OCI-LY7 (cell line): ENCODE measurements at regions not wholly inside any gene's neighbourhood (a gene's known extent, or its start where the extent isn't known, plus 50 kb on each side); places are given as distances from the start of the nearest gene placed in this dataset.

ENCODE experiments used
- BruUV-seq: library from RNA; stranded (reverse); fragments of 400-500 nt; replicated peaks from 2 replicates; lab custom pipeline; 2021; lab: Mats Ljungman, UMichigan
- CTCF ChIA-PET: fragments of 300-600 bp; sonication (Branson Sonifier 250); formaldehyde crosslinking; loops from one replicate; lab custom pipeline; 2022; ENCODE audit warnings: antibody characterized with exemption; ENCODE audit not compliant: unreplicated experiment; lab: Charles Lee
- POLR2A ChIA-PET: fragments of 300-600 bp; sonication (Branson Sonifier 250); formaldehyde crosslinking; loops from one replicate; lab custom pipeline; 2022; ENCODE audit warnings: antibody characterized with exemption; lab: Charles Lee
- DNase-seq: peaks from one replicate; pipeline ENCODE4 v3.0.0-alpha.2; 2015; ENCODE audit warnings: low spot score
- H2AFZ ChIP-seq: fragments of 200-600 bp; sonication (generic), shearing (Covaris generic); 2 replicates; pipeline ENCODE4 v1.6.1; 2014; ENCODE audit warnings: mild to moderate bottlenecking, antibody characterized with exemption, low read length, moderate library complexity
- H3K27ac ChIP-seq: fragments of 200-600 bp; sonication (generic); 2 replicates; pipeline ENCODE4 v1.5.1; 2014; ENCODE audit warnings: mixed run types, low read depth, mild to moderate bottlenecking, moderate library complexity, low read length, inconsistent platforms; ENCODE audit not compliant: poor library complexity, severe bottlenecking
- H3K36me3 ChIP-seq: fragments of 200-600 bp; sonication (generic); 2 replicates; pipeline ENCODE4 v1.6.1; 2014; ENCODE audit warnings: mild to moderate bottlenecking, antibody characterized with exemption, low read length, moderate library complexity, mixed read lengths; ENCODE audit not compliant: insufficient read depth
- H3K4me1 ChIP-seq: fragments of 200-600 bp; sonication (generic); 2 replicates; pipeline ENCODE4 v1.5.1; 2014; ENCODE audit warnings: mild to moderate bottlenecking, low read length; ENCODE audit not compliant: insufficient read depth, poor library complexity, severe bottlenecking
- H3K4me2 ChIP-seq: fragments of 200-600 bp; sonication (generic); 2 replicates; pipeline ENCODE4 v1.6.1; 2014; ENCODE audit warnings: mild to moderate bottlenecking, low read length
- H3K4me3 ChIP-seq: fragments of 200-600 bp; sonication (generic); 2 replicates; pipeline ENCODE4 v1.5.1; 2014; ENCODE audit warnings: mild to moderate bottlenecking, low read depth, low read length; ENCODE audit not compliant: poor library complexity, severe bottlenecking
- H3K79me2 ChIP-seq: fragments of 200-600 bp; sonication (generic); 2 replicates; pipeline ENCODE4 v1.6.1; 2016; ENCODE audit warnings: low read depth, mild to moderate bottlenecking, low read length, moderate library complexity, mixed read lengths; ENCODE audit not compliant: insufficient read depth
- H3K9me2 ChIP-seq: fragments of 200-600 bp; sonication (generic); 2 replicates; pipeline ENCODE4 v1.6.1; 2016; ENCODE audit warnings: mild to moderate bottlenecking, low read length, mixed read lengths; ENCODE audit not compliant: insufficient read depth
- H3K9me3 ChIP-seq: fragments of 200-600 bp; sonication (generic); 2 replicates; pipeline ENCODE4 v1.6.1; 2014; ENCODE audit warnings: mild to moderate bottlenecking, mixed run types, low read length, mixed read lengths
- H4K20me1 ChIP-seq: fragments of 200-600 bp; sonication (generic); 2 replicates; pipeline ENCODE4 v1.6.1; 2014; ENCODE audit warnings: mild to moderate bottlenecking, antibody characterized with exemption, low read length, moderate library complexity, mixed read lengths; ENCODE audit not compliant: insufficient read depth
- CTCF ChIP-seq: fragments of 200-600 bp; sonication (generic); conservative IDR thresholded peaks from 2 replicates; pipeline ENCODE4 v1.5.1; 2014; ENCODE audit warnings: mild to moderate bottlenecking, antibody characterized with exemption, low read length, moderate library complexity, mixed read lengths
- EZH2phosphoT487 ChIP-seq: fragments of 200-600 bp; sonication (generic); IDR thresholded peaks from 2 replicates; pipeline ENCODE4 v1.6.1; 2018; ENCODE audit warnings: low read depth, borderline replicate concordance, mild to moderate bottlenecking, mixed run types, antibody characterized with exemption, low read length, moderate library complexity, mixed read lengths
- intact Hi-C: fragments of 100-400 bp; cut with micrococcal nuclease; formaldehyde crosslinking; loops from one replicate; pipeline ENCODE4 v1.10.0; 2022; ENCODE audit not compliant: unreplicated experiment

- H3K4me2 ChIP-seq, result no peak overlapping the region
- no peak for DNase-seq
- ChIA-PET CTCF (no interaction called here), POLR2A (no interaction called here)
- H3K79me2 ChIP-seq, result no peaks in the 10 kb centered on the region
- intact Hi-C loops, result no loop called here
- no peak overlapping the region for H3K27ac ChIP-seq
- BruUV-seq, result no TSS peak
- H3K36me3 ChIP-seq, result no peaks in the 10 kb centered on the region
- H3K9me2 ChIP-seq, result no peaks in the 10 kb centered on the region
- H2AFZ ChIP-seq, result no peak overlapping the region
- TF ChIP-seq EZH2phosphoT487, result no peak
- TF ChIP-seq CTCF, result no peak
- H4K20me1 ChIP-seq, result no peaks in the 10 kb centered on the region
- no peaks in the 10 kb centered on the region for H3K9me3 ChIP-seq
- no peak overlapping the region for H3K4me3 ChIP-seq
- H3K4me1 ChIP-seq, result no peaks in the 10 kb centered on the region
Observed at GRCh38 chr11:112534208-112534607, 273.5 kb upstream of the PLET1 start.

GRCh38 chr11:112537026-112537425 is 276.4 kb upstream of the PLET1 start:
- no TSS peak for BruUV-seq
- Histone ChIP-seq H3K4me1 (no peaks in the 10 kb centered on the region), H3K9me2 (no peaks in the 10 kb centered on the region), H3K27ac (no peak overlapping the region), H3K4me2 (no peak overlapping the region), H3K4me3 (no peak overlapping the region), H4K20me1 (no peaks in the 10 kb centered on the region), H3K79me2 (no peaks in the 10 kb centered on the region), H2AFZ (no peak overlapping the region), H3K9me3 (no peaks in the 10 kb centered on the region), H3K36me3 (no peaks in the 10 kb centered on the region)
- CTCF ChIA-PET, result no interaction called here
- POLR2A ChIA-PET, result interaction anchor here (0.6 to 0.7 kb wide), 2 partner anchors 32 to 323 kb away, joined by 3 to 4 read pairs; no protein-coding TSS in a partner anchor
- no peak for DNase-seq
- no peak for TF ChIP-seq EZH2phosphoT487
- intact Hi-C loops, result no loop called here

- H4K20me1 ChIP-seq, result no peaks in the 10 kb centered on the region
- H2AFZ ChIP-seq, result no peak overlapping the region
- H3K4me2 ChIP-seq, result no peak overlapping the region
- no TSS peak for BruUV-seq
- no peak overlapping the region for H3K4me3 ChIP-seq
- H3K79me2 ChIP-seq, result no peaks in the 10 kb centered on the region
- H3K4me1 ChIP-seq, result no peaks in the 10 kb centered on the region
- H3K9me2 ChIP-seq, result no peaks in the 10 kb centered on the region
- no peak for TF ChIP-seq EZH2phosphoT487
- no peak for TF ChIP-seq CTCF
- ChIA-PET CTCF (no interaction called here), POLR2A (interaction anchor here (0.7 kb wide), 1 partner anchor 323 kb away, joined by 3 read pairs; no protein-coding TSS in a partner anchor)
- DNase-seq, result no peak
- intact Hi-C loops, result no loop called here
- no peaks in the 10 kb centered on the region for H3K36me3 ChIP-seq
- no peak overlapping the region for H3K27ac ChIP-seq
- no peaks in the 10 kb centered on the region for H3K9me3 ChIP-seq
Observed at GRCh38 chr11:112537846-112538330, 277.2 kb upstream of the PLET1 start.
